ENCODE measurements at regions not wholly inside any gene's neighbourhood (a gene's known extent, or its start where the extent isn't known, plus 50 kb on each side); places are given as distances from the start of the nearest gene placed in this dataset.

DNA sequence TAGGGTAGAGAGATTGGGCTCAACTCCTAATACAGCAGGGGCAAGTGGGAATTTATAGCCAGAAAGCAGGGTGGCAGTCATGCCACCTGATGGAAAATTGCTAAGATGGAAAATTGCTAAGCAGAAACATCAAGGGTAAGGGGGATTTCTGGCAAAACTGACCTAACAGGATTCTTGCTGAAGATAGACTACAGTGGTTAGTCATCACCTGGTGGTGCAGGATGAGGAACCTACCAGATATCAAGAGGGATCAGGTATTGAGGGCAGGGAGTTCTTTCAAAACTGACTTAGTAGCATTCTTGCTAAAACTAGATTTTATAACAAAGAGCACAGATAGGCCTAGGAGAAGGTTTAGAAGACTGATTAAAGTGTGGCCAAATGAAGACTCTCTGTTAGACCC lies 292.9 kb downstream of the PLPP3 start:
- no peak overlapping the region for H3K4me3 ChIP-seq (replicated peaks in 1 of 3; ENCODE audit: insufficient read depth in 1 of 3, low read depth in 2 of 3, low read length in 3 of 3)
- H3K36me3 ChIP-seq (replicated peaks in 1 of 2; ENCODE audit: control insufficient read depth in 1 of 2, insufficient read depth in 2 of 2, low read length in 2 of 2) = no peaks in the 10 kb centered on the region
- in situ Hi-C loops (cut with HindIII; ENCODE audit: extremely low pct_ligation_motif_present, low pct_unique_long_range_greater_than_20kb) (no loop called here), intact Hi-C loops (cut with micrococcal nuclease; ENCODE audit: unreplicated experiment) (no loop called here)
- ATAC-seq = no peak
- peaks cover 47% of the 10 kb centered on the region for H3K4me1 ChIP-seq (ENCODE audit: insufficient read depth, low read length)
- no peaks in the 10 kb centered on the region for H3K79me2 ChIP-seq (ENCODE audit: insufficient read depth, low read length)
- no peak for DNase-seq (ENCODE audit: low spot score)
- H3K27ac ChIP-seq (ENCODE audit: extremely low read length, insufficient read depth, low read length) = no peak overlapping the region
- H3K9ac ChIP-seq (ENCODE audit: insufficient read depth, low read depth, low read length) = no peak overlapping the region
- POLR2A ChIA-PET = no interaction called here
- no peaks in the 10 kb centered on the region for H4K20me1 ChIP-seq (ENCODE audit: insufficient read depth, low read length)
- no peak for FAIRE-seq
- no peaks in the 10 kb centered on the region for H3K27me3 ChIP-seq (ENCODE audit: control insufficient read depth in 1 of 2, insufficient read depth in 2 of 2, low read length in 2 of 2)
- H3K4me2 ChIP-seq (ENCODE audit: low read depth, low read length) = no peak overlapping the region
- TF ChIP-seq U2AF2 (IDR thresholded peaks at IDR 0.05; ENCODE audit: low read depth, low read length) (no peak), ZNF720 (CRISPR knock-in tag; IDR thresholded peaks at IDR 0.05) (no peak), CBX1 (IDR thresholded peaks at IDR 0.05; ENCODE audit: low read depth) (no peak), MIER3 (CRISPR knock-in tag; IDR thresholded peaks at IDR 0.05; ENCODE audit: borderline replicate concordance) (no peak), ATAD3A (CRISPR knock-in tag; IDR thresholded peaks at IDR 0.05) (no peak), SIX1 (CRISPR knock-in tag; IDR thresholded peaks at IDR 0.05; ENCODE audit: borderline replicate concordance) (no peak), JUNB (CRISPR knock-in tag; IDR thresholded peaks at IDR 0.05; ENCODE audit: borderline replicate concordance) (no peak), GLI4 (CRISPR knock-in tag; IDR thresholded peaks at IDR 0.05; ENCODE audit: borderline replicate concordance) (no peak)
- TF ChIP-seq, protein P1, sequence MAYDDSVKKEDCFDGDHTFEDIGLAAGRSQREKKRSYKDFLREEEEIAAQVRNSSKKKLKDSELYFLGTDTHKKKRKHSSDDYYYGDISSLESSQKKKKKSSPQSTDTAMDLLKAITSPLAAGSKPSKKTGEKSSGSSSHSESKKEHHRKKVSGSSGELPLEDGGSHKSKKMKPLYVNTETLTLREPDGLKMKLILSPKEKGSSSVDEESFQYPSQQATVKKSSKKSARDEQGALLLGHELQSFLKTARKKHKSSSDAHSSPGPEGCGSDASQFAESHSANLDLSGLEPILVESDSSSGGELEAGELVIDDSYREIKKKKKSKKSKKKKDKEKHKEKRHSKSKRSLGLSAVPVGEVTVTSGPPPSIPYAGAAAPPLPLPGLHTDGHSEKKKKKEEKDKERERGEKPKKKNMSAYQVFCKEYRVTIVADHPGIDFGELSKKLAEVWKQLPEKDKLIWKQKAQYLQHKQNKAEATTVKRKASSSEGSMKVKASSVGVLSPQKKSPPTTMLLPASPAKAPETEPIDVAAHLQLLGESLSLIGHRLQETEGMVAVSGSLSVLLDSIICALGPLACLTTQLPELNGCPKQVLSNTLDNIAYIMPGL (CRISPR knock-in tag; IDR thresholded peaks at IDR 0.05; ENCODE audit: borderline replicate concordance in 1 of 2, low read depth in 1 of 2) = no peak
- TF ChIP-seq, protein P2, sequence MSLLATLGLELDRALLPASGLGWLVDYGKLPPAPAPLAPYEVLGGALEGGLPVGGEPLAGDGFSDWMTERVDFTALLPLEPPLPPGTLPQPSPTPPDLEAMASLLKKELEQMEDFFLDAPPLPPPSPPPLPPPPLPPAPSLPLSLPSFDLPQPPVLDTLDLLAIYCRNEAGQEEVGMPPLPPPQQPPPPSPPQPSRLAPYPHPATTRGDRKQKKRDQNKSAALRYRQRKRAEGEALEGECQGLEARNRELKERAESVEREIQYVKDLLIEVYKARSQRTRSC (CRISPR knock-in tag; IDR thresholded peaks at IDR 0.05; ENCODE audit: low read depth) = no peak
- CTCF ChIA-PET (ENCODE audit: low intra/inter-chr PET ratio, low total read pairs) = no interaction called here
- no peaks in the 10 kb centered on the region for H3K9me3 ChIP-seq (ENCODE audit: low read length)
- no TSS peak for BruUV-seq (replicated peaks)
- H2AFZ ChIP-seq (ENCODE audit: low read length) = no peak overlapping the region
